Lower leg skin (tissue), 3 donors: ENCODE measurements at regions not wholly inside any gene's neighbourhood (a gene's known extent, or its start where the extent isn't known, plus 50 kb on each side); places are given as distances from the start of the nearest gene placed in this dataset.

ENCODE experiments used
- CTCF ChIP-seq, 3 donors: fragments of 450-650 bp; IDR thresholded peaks; one replicate each; pipeline ENCODE4 v1.5.1; 2016; ENCODE audit warnings: antibody characterized with exemption in 3 of 3, mild to moderate bottlenecking in 3 of 3, moderate library complexity in 2 of 3
- POLR2A ChIP-seq, 2 donors: fragments of 450-650 bp; IDR thresholded peaks; one replicate each; pipeline ENCODE4 v1.6.1; 2016 to 2017; ENCODE audit warnings: antibody characterized with exemption in 2 of 2, mild to moderate bottlenecking in 1 of 2, moderate library complexity in 1 of 2

- TF ChIP-seq CTCF (IDR thresholded peaks at IDR 0.05) = no peak
- TF ChIP-seq POLR2A (IDR thresholded peaks at IDR 0.05) = no peak
Observed at GRCh38 chr5:91598216-91598615, 215.1 kb upstream of the ARRDC3 start.
